SU-DHL-6 (cell line): ENCODE measurements at regions not wholly inside any gene's neighbourhood (a gene's known extent, or its start where the extent isn't known, plus 50 kb on each side); places are given as distances from the start of the nearest gene placed in this dataset.

Experiments used
- CTCF ChIP-seq: fragments of 200-600 bp; sonication (generic); IDR thresholded peaks from one replicate; pipeline ENCODE4 v1.5.1; 2017; ENCODE audit warnings: antibody characterized with exemption, mild to moderate bottlenecking, low read length, moderate library complexity; ENCODE audit not compliant: insufficient read depth, poor library complexity, severe bottlenecking
- EZH2phosphoT487 ChIP-seq: fragments of 200-600 bp; sonication (generic), shearing (Covaris generic); conservative IDR thresholded peaks from 2 replicates; pipeline ENCODE4 v1.6.1; 2018; ENCODE audit warnings: mild to moderate bottlenecking, antibody characterized with exemption, low read length, moderate library complexity, mixed read lengths

GRCh38 chr10:124197371-124198124, 104.2 kb upstream of the CHST15 start:
- TF ChIP-seq CTCF (no peak), EZH2phosphoT487 (no peak)
